Kidney epithelial cell (primary cell): ENCODE measurements at regions not wholly inside any gene's neighbourhood (a gene's known extent, or its start where the extent isn't known, plus 50 kb on each side); places are given as distances from the start of the nearest gene placed in this dataset.

Experiments
- DNase-seq: peaks from one replicate; pipeline ENCODE4 v3.0.0-alpha.2; 2010; ENCODE audit warnings: low read depth
- H3K27me3 ChIP-seq: 2 replicates; pipeline ENCODE4 v1.6.0; 2011; ENCODE audit warnings: low read length; ENCODE audit not compliant: control insufficient read depth, insufficient read depth
- H3K36me3 ChIP-seq: 2 replicates; pipeline ENCODE4 v1.5.1; 2011; ENCODE audit warnings: low read length; ENCODE audit not compliant: control insufficient read depth, insufficient read depth
- H3K4me3 ChIP-seq: 2 replicates; pipeline ENCODE4 v1.5.1; 2011; ENCODE audit warnings: low read depth, mild to moderate bottlenecking, control low read depth, low read length
- TF ChIP-seq, protein P1 (sequence below): IDR thresholded peaks from 2 replicates; pipeline ENCODE4 v1.5.1; 2011; ENCODE audit warnings: mild to moderate bottlenecking, moderate library complexity, low read length, control low read depth, inconsistent platforms; ENCODE audit not compliant: insufficient read depth, poor library complexity, severe bottlenecking

- Histone ChIP-seq H3K36me3 (no peaks in the 10 kb centered on the region), H3K4me3 (no peak overlapping the region), H3K27me3 (peaks cover 8% of the 10 kb centered on the region)
- TF ChIP-seq, protein P1, sequence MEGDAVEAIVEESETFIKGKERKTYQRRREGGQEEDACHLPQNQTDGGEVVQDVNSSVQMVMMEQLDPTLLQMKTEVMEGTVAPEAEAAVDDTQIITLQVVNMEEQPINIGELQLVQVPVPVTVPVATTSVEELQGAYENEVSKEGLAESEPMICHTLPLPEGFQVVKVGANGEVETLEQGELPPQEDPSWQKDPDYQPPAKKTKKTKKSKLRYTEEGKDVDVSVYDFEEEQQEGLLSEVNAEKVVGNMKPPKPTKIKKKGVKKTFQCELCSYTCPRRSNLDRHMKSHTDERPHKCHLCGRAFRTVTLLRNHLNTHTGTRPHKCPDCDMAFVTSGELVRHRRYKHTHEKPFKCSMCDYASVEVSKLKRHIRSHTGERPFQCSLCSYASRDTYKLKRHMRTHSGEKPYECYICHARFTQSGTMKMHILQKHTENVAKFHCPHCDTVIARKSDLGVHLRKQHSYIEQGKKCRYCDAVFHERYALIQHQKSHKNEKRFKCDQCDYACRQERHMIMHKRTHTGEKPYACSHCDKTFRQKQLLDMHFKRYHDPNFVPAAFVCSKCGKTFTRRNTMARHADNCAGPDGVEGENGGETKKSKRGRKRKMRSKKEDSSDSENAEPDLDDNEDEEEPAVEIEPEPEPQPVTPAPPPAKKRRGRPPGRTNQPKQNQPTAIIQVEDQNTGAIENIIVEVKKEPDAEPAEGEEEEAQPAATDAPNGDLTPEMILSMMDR, result no peak
- DNase-seq, result no peak
Observed at GRCh38 chr11:115631609-115632008, 127.4 kb upstream of the CADM1 start.

DNA sequence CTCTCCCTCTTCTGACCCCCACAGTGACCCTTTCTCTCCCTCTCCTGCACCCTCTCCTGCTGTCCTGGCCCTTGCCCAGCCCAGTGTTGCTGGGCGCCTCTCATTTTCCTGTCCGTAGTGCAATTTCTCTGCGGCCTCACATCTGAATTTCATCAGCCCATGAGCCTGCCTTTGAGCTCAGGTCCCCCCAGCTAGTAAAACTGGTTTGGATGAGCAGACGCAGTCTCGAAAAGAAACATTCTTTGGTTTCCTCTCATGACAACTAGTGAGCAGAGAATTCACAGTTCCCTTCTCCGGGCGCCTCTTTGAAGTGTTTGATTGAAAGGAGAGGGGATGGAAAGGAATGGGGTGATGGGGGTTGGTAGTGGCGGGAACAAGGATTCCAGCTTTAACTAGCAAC, 126.0 kb upstream of the CADM1 start:
- TF ChIP-seq, protein P1, result no peak

GRCh38 chr11:115629456-115630015, 125.3 kb upstream of the CADM1 start:
- Histone ChIP-seq H3K4me3 (no peak overlapping the region), H3K27me3 (peaks cover 8% of the 10 kb centered on the region), H3K36me3 (no peaks in the 10 kb centered on the region)
- DNase-seq, result no peak
- TF ChIP-seq, protein P1, result no peak

More for the DNA sequence above, 126.0 kb upstream of the CADM1 start:
- no peak for DNase-seq
- no peak overlapping the region for H3K4me3 ChIP-seq
- no peaks in the 10 kb centered on the region for H3K36me3 ChIP-seq
- peaks cover 8% of the 10 kb centered on the region for H3K27me3 ChIP-seq

GRCh38 chr11:115627666-115628460, 123.6 kb upstream of the CADM1 start:
- DNase-seq, result no peak
- H3K36me3 ChIP-seq, result no peaks in the 10 kb centered on the region
- H3K4me3 ChIP-seq, result no peak overlapping the region
- TF ChIP-seq, protein P1, result no peak
- peaks cover 8% of the 10 kb centered on the region for H3K27me3 ChIP-seq

DNA sequence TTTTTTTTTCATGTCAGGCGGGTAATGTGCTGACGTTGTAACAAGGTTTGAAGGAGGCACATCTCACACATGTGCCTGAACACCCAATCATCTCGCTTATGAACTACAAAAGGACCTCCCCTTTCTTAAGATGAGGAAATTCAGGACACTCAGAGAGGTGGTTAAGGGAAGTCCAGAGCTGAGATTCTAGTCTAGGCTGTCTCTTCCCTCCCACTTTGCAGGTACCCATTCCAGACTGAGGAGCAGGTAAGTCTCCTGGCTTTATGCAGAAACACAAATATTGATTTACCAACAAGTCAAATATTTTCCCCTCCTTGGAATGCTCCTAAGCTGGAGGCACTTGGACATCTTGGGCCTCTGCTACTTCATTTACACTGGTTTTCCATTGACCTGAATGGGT, 122.9 kb upstream of the CADM1 start:
- Histone ChIP-seq H3K27me3 (peaks cover 8% of the 10 kb centered on the region), H3K36me3 (no peaks in the 10 kb centered on the region), H3K4me3 (no peak overlapping the region)
- DNase-seq, result no peak
- TF ChIP-seq, protein P1, result no peak

DNA sequence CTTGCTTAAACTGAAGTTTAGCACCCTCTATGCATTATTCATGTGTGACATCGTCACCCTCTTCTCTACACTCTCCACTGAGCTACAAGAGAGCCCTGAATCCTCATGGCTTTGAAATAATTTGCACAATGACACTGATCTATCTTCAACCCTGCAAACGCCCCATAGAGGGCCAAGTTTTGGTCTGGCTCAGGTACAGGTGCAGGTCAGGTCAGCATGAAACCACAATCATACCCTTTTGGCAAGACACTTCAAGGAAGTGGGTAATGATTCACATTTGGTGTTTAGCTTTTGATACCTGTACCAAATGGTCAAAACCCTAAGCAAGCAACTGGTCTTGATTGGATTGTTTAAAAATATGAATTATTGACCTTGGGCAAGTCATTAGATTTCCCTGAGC, 122.2 kb upstream of the CADM1 start:
- Histone ChIP-seq H3K4me3 (no peak overlapping the region), H3K27me3 (peaks cover 6% of the 10 kb centered on the region), H3K36me3 (no peaks in the 10 kb centered on the region)
- DNase-seq, result no peak
- TF ChIP-seq, protein P1, result no peak
